Activated CD4-positive, alpha-beta memory T cell treated with anti-CD3 and anti-CD28 coated beads for 36 hours (primary cell): ENCODE measurements at regions not wholly inside any gene's neighbourhood (a gene's known extent, or its start where the extent isn't known, plus 50 kb on each side); places are given as distances from the start of the nearest gene placed in this dataset.

Source experiments
- CTCF ChIA-PET: fragments of 350-600 bp; sonication (Branson Sonifier 250); formaldehyde crosslinking; loops from one replicate; lab custom pipeline; 2021; ENCODE audit warnings: antibody characterized with exemption, inconsistent platforms; lab: Charles Lee
- POLR2A ChIA-PET: fragments of 350-600 bp; sonication (Branson Sonifier 250); formaldehyde crosslinking; loops from one replicate; lab custom pipeline; 2021; ENCODE audit warnings: antibody characterized with exemption; lab: Charles Lee
- DNase-seq: peaks from one replicate; pipeline ENCODE4 v3.0.0-alpha.2; 2020
- H3K27ac Mint-ChIP-seq: one replicate; pipeline ENCODE4 v1.8.0; 2021; ENCODE audit warnings: mixed read lengths
- H3K27me3 Mint-ChIP-seq: one replicate; pipeline ENCODE4 v1.8.0; 2021; ENCODE audit warnings: mixed read lengths
- H3K36me3 Mint-ChIP-seq: one replicate; pipeline ENCODE4 v1.8.0; 2021; ENCODE audit warnings: mixed read lengths
- H3K4me1 Mint-ChIP-seq: one replicate; pipeline ENCODE4 v1.8.0; 2021; ENCODE audit warnings: low read depth, mixed read lengths
- H3K4me3 Mint-ChIP-seq: one replicate; pipeline ENCODE4 v1.8.0; 2021; ENCODE audit warnings: mild to moderate bottlenecking, mixed read lengths
- H3K9me3 Mint-ChIP-seq: one replicate; pipeline ENCODE4 v1.8.0; 2021; ENCODE audit warnings: mixed read lengths
- intact Hi-C: fragments of 100-400 bp; cut with micrococcal nuclease; formaldehyde crosslinking; loops from one replicate; pipeline ENCODE4 v1.15.1; 2023

- H3K36me3 Mint-ChIP-seq = no peaks in the 10 kb centered on the region
- no peak for DNase-seq
- intact Hi-C loops = no loop called here
- H3K4me1 Mint-ChIP-seq = no peaks in the 10 kb centered on the region
- no peaks in the 10 kb centered on the region for H3K9me3 Mint-ChIP-seq
- no peak overlapping the region for H3K27ac Mint-ChIP-seq
- peaks cover 20% of the 10 kb centered on the region for H3K27me3 Mint-ChIP-seq
- ChIA-PET POLR2A (no interaction called here), CTCF (no interaction called here)
- no peak overlapping the region for H3K4me3 Mint-ChIP-seq
Observed at GRCh38 chr6:163951326-163951725, 536.8 kb downstream of the QKI start.

- Mint-ChIP-seq H3K9me3 (no peaks in the 10 kb centered on the region), H3K36me3 (no peaks in the 10 kb centered on the region), H3K27me3 (peaks cover 13% of the 10 kb centered on the region), H3K27ac (no peak overlapping the region), H3K4me1 (no peaks in the 10 kb centered on the region), H3K4me3 (no peak overlapping the region)
- no peak for DNase-seq
- POLR2A ChIA-PET = no interaction called here
- intact Hi-C loops = no loop called here
- CTCF ChIA-PET = interaction anchor here (0.7 kb wide), 1 partner anchor 780 kb away, joined by 3 read pairs; no protein-coding TSS in a partner anchor
Observed at GRCh38 chr6:163950159-163950558, 535.6 kb downstream of the QKI start.

DNA sequence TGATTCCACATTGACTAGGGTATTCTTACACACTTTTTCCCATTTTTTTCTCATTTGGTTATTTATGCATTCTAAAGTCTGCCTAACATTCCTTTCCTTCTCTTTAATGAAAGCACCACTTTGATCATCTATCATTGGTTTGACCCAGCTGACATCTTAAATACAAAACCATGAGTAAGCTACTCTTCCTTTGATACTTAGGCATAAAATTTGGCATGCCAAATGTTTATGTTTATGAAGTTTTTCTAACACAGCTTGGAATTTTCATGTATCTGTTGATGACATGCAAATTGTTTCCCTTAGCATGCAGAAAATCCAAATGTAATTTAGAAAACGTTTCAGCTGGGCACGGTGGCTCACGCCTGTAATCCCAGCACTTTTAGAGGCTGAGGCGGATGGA, 534.9 kb downstream of the QKI start:
- POLR2A ChIA-PET = no interaction called here
- DNase-seq = no peak
- no peaks in the 10 kb centered on the region for H3K9me3 Mint-ChIP-seq
- H3K36me3 Mint-ChIP-seq = no peaks in the 10 kb centered on the region
- intact Hi-C loops = no loop called here
- CTCF ChIA-PET = no interaction called here
- H3K27ac Mint-ChIP-seq = no peak overlapping the region
- H3K27me3 Mint-ChIP-seq = peaks cover 13% of the 10 kb centered on the region
- no peak overlapping the region for H3K4me3 Mint-ChIP-seq
- H3K4me1 Mint-ChIP-seq = no peaks in the 10 kb centered on the region

DNA sequence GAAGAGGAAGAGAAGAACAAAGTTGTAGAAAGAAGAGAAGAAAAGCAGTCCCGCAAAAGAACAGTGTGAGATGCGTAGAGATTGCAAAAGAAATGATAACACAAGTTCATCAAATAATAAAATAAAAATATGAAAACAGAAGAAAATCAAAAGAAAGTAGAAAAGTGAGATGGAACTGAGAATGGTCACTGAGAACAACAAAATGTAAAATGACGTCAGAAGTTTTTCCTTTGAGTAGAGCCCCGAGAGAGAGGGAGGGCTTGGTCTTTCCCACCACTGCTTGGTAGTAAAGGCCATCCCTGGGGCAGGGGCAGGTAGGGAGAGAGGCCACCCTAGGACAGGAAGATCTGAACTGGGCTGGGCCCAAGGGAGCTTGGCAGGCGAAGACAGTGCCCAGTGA, 533.7 kb downstream of the QKI start:
- Mint-ChIP-seq H3K27me3 (peaks cover 12% of the 10 kb centered on the region), H3K4me3 (no peak overlapping the region), H3K27ac (no peak overlapping the region), H3K36me3 (no peaks in the 10 kb centered on the region), H3K9me3 (no peaks in the 10 kb centered on the region), H3K4me1 (peaks cover 2% of the 10 kb centered on the region)
- CTCF ChIA-PET = no interaction called here
- POLR2A ChIA-PET = no interaction called here
- no peak for DNase-seq
- intact Hi-C loops = no loop called here

DNA sequence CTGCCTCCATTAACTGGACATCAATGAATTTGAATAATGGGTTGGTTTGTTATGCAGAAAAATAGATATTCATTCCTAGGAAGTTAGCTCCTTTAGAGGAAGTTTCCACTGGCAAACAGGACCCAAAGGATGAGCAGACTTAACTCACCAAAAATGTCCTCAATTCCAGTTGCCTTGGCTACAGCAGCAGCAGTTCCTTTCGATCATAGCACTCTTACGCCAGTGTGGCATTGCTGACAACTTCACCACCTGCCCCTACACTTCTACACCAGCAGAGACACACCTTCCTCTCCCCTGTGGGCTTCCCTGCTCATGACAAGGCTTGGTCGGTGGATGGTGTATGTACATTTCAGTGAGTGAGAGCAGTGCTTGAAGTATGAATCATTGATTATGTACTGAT, 532.8 kb downstream of the QKI start:
- no peak overlapping the region for H3K4me3 Mint-ChIP-seq

DNA sequence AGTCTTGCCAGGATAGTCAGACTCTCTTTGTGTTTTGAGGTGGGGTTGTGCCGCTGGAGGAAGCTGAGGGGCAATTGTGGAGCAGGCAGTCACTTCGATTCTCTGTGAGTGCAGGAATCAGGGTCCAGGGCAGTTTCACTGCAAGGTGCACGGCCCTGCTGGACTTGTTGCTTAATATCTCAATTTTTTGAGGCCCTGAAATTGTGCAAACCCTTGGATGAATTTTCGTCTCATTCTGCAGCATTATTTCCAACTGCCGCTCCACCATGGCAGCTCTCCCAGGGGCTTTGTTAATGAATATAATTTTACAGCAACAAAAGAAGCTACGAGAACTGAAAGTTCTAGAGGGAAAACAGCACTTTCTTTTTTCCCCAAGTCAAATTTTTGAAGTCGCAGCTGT, 531.9 kb downstream of the QKI start:
- intact Hi-C loops = no loop called here
- DNase-seq = no peak
- Mint-ChIP-seq H3K36me3 (no peaks in the 10 kb centered on the region), H3K27me3 (peaks cover 12% of the 10 kb centered on the region), H3K4me3 (no peak overlapping the region), H3K4me1 (peaks cover 2% of the 10 kb centered on the region), H3K9me3 (no peaks in the 10 kb centered on the region), H3K27ac (no peak overlapping the region)
- POLR2A ChIA-PET = no interaction called here
- CTCF ChIA-PET = interaction anchor here (0.7 to 1.8 kb wide), 2 partner anchors 10 to 12 kb away, joined by 3 to 6 read pairs; no protein-coding TSS in a partner anchor

More for the DNA sequence above, 532.8 kb downstream of the QKI start:
- Mint-ChIP-seq H3K27ac (no peak overlapping the region), H3K9me3 (no peaks in the 10 kb centered on the region), H3K4me1 (peaks cover 2% of the 10 kb centered on the region), H3K27me3 (peaks cover 14% of the 10 kb centered on the region), H3K36me3 (no peaks in the 10 kb centered on the region)
- no peak for DNase-seq
- CTCF ChIA-PET = no interaction called here
- intact Hi-C loops = no loop called here
- POLR2A ChIA-PET = no interaction called here

DNA sequence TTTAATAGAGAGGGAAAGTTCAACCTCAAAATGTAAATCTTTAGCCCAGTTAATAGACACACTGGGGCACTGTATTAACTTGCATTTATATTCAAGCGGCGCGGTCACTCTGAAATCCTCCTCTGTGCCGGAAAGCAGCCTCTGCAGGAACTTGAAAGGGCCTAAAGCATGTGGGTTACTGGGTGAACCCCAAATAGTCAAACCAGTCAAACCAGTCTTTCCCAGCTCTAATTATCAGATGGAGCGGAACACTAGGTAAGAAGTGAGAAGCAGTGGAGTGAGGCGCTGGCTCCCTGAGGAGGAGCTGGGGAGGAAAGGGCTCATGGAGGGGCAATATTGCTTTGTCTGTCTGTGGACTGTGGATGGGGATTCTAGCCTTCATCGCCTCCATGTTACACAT, 531.3 kb downstream of the QKI start:
- H3K4me1 Mint-ChIP-seq = peaks cover 2% of the 10 kb centered on the region
- H3K36me3 Mint-ChIP-seq = no peaks in the 10 kb centered on the region
- ChIA-PET CTCF (interaction anchor here (1.8 kb wide), 1 partner anchor 10 kb away, joined by 6 read pairs; no protein-coding TSS in a partner anchor), POLR2A (no interaction called here)
- DNase-seq = no peak
- no peak overlapping the region for H3K4me3 Mint-ChIP-seq
- peaks cover 11% of the 10 kb centered on the region for H3K27me3 Mint-ChIP-seq
- intact Hi-C loops = no loop called here
- H3K9me3 Mint-ChIP-seq = no peaks in the 10 kb centered on the region
- no peak overlapping the region for H3K27ac Mint-ChIP-seq

- H3K9me3 Mint-ChIP-seq = no peaks in the 10 kb centered on the region
- peaks cover 16% of the 10 kb centered on the region for H3K27me3 Mint-ChIP-seq
- H3K4me1 Mint-ChIP-seq = peaks cover 2% of the 10 kb centered on the region
- POLR2A ChIA-PET = no interaction called here
- DNase-seq = no peak
- H3K36me3 Mint-ChIP-seq = no peaks in the 10 kb centered on the region
- no peak overlapping the region for H3K27ac Mint-ChIP-seq
- CTCF ChIA-PET = interaction anchor here (1.8 kb wide), 1 partner anchor 11 kb away, joined by 6 read pairs; no protein-coding TSS in a partner anchor
- intact Hi-C loops = no loop called here
- H3K4me3 Mint-ChIP-seq = no peak overlapping the region
Observed at GRCh38 chr6:163944897-163945296, 530.4 kb downstream of the QKI start.

DNA sequence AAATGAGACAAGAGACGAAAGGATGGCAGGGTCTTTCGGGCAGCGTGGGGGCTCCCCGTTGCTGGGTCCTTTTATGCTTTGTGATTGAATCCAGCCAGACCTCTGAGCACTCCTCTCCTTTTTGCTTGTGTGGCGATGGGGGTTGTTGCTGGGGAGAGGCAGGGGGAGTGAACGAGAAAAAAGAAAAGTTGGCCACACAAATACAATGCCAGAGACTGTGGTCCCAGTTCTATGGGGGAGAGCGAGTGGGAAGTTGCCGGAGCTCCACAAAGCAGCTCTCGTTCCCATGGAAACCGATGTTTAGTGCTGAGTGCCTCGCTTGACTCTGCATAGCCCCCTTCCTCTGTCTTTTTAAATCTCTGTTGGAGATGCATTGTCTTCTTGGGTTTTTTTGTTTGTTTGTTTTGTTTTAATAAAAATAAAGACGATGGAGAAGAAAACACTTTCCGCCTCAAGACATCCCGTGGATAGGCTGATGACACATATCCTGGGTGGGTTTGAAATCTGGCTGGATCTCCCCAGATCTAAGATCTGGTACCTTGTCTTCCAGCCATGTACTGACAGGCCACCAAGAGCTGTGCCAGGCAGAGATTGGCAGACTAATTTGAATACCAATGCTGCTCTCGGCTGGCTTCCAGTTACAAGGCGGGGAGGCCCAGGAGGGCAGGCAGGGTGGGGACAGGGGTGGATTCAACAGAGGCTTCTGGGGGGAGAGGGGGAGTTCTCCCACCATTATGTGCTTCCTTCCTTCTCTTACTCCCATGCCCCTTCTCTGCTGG, 529.3 kb downstream of the QKI start:
- Mint-ChIP-seq H3K4me3 (no peak overlapping the region), H3K36me3 (no peaks in the 10 kb centered on the region), H3K4me1 (peaks cover 2% of the 10 kb centered on the region), H3K27ac (no peak overlapping the region), H3K9me3 (no peaks in the 10 kb centered on the region), H3K27me3 (peaks cover 18% of the 10 kb centered on the region)
- intact Hi-C loops = no loop called here
- ChIA-PET CTCF (no interaction called here), POLR2A (no interaction called here)
- DNase-seq = no peak

- peaks cover 18% of the 10 kb centered on the region for H3K27me3 Mint-ChIP-seq
- H3K36me3 Mint-ChIP-seq = no peaks in the 10 kb centered on the region
- ChIA-PET POLR2A (no interaction called here), CTCF (no interaction called here)
- intact Hi-C loops = no loop called here
- no peak overlapping the region for H3K4me3 Mint-ChIP-seq
- no peaks in the 10 kb centered on the region for H3K9me3 Mint-ChIP-seq
- no peak for DNase-seq
- no peak overlapping the region for H3K27ac Mint-ChIP-seq
- peaks cover 2% of the 10 kb centered on the region for H3K4me1 Mint-ChIP-seq
Observed at GRCh38 chr6:163942790-163943189, 528.3 kb downstream of the QKI start.

- Mint-ChIP-seq H3K4me1 (peaks cover 2% of the 10 kb centered on the region), H3K27ac (no peak overlapping the region), H3K4me3 (no peak overlapping the region), H3K36me3 (no peaks in the 10 kb centered on the region), H3K9me3 (no peaks in the 10 kb centered on the region), H3K27me3 (peaks cover 19% of the 10 kb centered on the region)
- DNase-seq = no peak
- ChIA-PET POLR2A (no interaction called here), CTCF (no interaction called here)
- intact Hi-C loops = no loop called here
Observed at GRCh38 chr6:163941624-163941976, 527.1 kb downstream of the QKI start.

- intact Hi-C loops = no loop called here
- CTCF ChIA-PET = no interaction called here
- POLR2A ChIA-PET = no interaction called here
- DNase-seq = no peak
- Mint-ChIP-seq H3K36me3 (no peaks in the 10 kb centered on the region), H3K9me3 (no peaks in the 10 kb centered on the region), H3K4me3 (no peak overlapping the region), H3K27ac (no peak overlapping the region), H3K27me3 (peaks cover 17% of the 10 kb centered on the region), H3K4me1 (peaks cover 2% of the 10 kb centered on the region)
Observed at GRCh38 chr6:163940705-163941623, 526.4 kb downstream of the QKI start.
